SU-DHL-6 (cell line): ENCODE measurements at regions not wholly inside any gene's neighbourhood (a gene's known extent, or its start where the extent isn't known, plus 50 kb on each side); places are given as distances from the start of the nearest gene placed in this dataset.

Experiments used
- EZH2phosphoT487 ChIP-seq: fragments of 200-600 bp; sonication (generic), shearing (Covaris generic); conservative IDR thresholded peaks from 2 replicates; pipeline ENCODE4 v1.6.1; 2018; ENCODE audit warnings: mild to moderate bottlenecking, antibody characterized with exemption, low read length, moderate library complexity, mixed read lengths
- TF ChIP-seq, protein P1 (sequence below): fragments of 200-600 bp; sonication (generic); IDR thresholded peaks from one replicate; pipeline ENCODE4 v1.5.1; 2017; ENCODE audit warnings: antibody characterized with exemption, mild to moderate bottlenecking, low read length, moderate library complexity; ENCODE audit not compliant: insufficient read depth, poor library complexity, severe bottlenecking

DNA sequence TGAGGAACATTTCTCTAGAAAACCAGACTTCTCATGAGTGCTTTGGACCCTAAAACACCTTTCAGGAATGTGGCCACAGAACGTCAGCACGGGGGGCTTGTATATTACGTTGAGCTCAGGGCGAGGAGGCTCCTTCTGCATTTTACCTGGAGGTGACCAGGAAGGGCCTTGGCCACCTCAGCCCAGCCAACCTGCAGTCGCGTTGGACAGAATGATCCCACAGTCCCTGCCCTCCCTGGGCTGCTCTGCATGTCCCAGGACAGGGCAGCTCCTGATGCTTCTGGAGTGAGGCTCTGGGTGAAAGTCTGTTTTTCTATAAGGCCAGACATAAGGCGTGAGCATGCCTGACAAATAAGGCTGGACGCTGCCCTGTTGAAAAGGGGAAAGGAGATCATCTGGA, 121.9 kb downstream of the NDUFA10 start:
- TF ChIP-seq, protein P1, sequence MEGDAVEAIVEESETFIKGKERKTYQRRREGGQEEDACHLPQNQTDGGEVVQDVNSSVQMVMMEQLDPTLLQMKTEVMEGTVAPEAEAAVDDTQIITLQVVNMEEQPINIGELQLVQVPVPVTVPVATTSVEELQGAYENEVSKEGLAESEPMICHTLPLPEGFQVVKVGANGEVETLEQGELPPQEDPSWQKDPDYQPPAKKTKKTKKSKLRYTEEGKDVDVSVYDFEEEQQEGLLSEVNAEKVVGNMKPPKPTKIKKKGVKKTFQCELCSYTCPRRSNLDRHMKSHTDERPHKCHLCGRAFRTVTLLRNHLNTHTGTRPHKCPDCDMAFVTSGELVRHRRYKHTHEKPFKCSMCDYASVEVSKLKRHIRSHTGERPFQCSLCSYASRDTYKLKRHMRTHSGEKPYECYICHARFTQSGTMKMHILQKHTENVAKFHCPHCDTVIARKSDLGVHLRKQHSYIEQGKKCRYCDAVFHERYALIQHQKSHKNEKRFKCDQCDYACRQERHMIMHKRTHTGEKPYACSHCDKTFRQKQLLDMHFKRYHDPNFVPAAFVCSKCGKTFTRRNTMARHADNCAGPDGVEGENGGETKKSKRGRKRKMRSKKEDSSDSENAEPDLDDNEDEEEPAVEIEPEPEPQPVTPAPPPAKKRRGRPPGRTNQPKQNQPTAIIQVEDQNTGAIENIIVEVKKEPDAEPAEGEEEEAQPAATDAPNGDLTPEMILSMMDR: no peak
- TF ChIP-seq EZH2phosphoT487: no peak
